HEK293 (cell line): ENCODE measurements at regions not wholly inside any gene's neighbourhood (a gene's known extent, or its start where the extent isn't known, plus 50 kb on each side); places are given as distances from the start of the nearest gene placed in this dataset.

Experiments
- CTCF ChIA-PET: fragments of 350-600 bp; formaldehyde crosslinking; extraction: SDS; loops from one replicate; lab custom pipeline; 2021; ENCODE audit warnings: antibody characterized with exemption; lab: Yijun Ruan, JAX
- POLR2A ChIA-PET: fragments of 300-600 bp; formaldehyde crosslinking; extraction: SDS; loops from one replicate; lab custom pipeline; 2020; ENCODE audit warnings: antibody characterized with exemption, inconsistent platforms; lab: Yijun Ruan, JAX
- H3K27ac ChIP-seq: fragments of 200-500 bp; sonication (Bioruptor generic); 2 replicates; pipeline ENCODE4 v1.5.1; 2014; ENCODE audit warnings: low read depth, low read length, control low read depth, inconsistent platforms; ENCODE audit errors: extremely low read depth
- H3K36me3 ChIP-seq, 2 experiments: fragments of 200-500 bp in 1 of 2; sonication (Bioruptor generic) in 1 of 2; 1 replicate in 1 of 2; 2 replicates in 1 of 2; pipeline ENCODE4 v1.5.1; 2014 to 2017; ENCODE audit warnings: inconsistent platforms in 2 of 2, low read length in 2 of 2; ENCODE audit not compliant: control insufficient read depth in 2 of 2, insufficient read depth in 1 of 2
- H3K4me1 ChIP-seq: fragments of 200-500 bp; sonication (Bioruptor generic); 2 replicates; pipeline ENCODE4 v1.5.1; 2014; ENCODE audit warnings: mild to moderate bottlenecking, low read length, inconsistent platforms; ENCODE audit not compliant: control insufficient read depth, insufficient read depth
- H3K4me3 ChIP-seq: 2 replicates; pipeline ENCODE4 v1.5.1; 2011; ENCODE audit warnings: low read depth, mild to moderate bottlenecking, control low read depth, low read length, moderate library complexity
- H3K9me3 ChIP-seq: fragments of 200-500 bp; sonication (Bioruptor generic); 2 replicates; pipeline ENCODE4 v1.5.1; 2014; ENCODE audit warnings: low read depth, low read length, inconsistent platforms; ENCODE audit not compliant: control insufficient read depth, insufficient read depth
- GLI4 ChIP-seq: fragments of 450-650 bp; formaldehyde crosslinking; IDR thresholded peaks from 2 replicates; pipeline ENCODE4 v1.5.1; 2016; ENCODE audit warnings: missing biosample characterization, missing genetic modification characterization
- KLF7 ChIP-seq: fragments of 450-650 bp; formaldehyde crosslinking; IDR thresholded peaks from 2 replicates; pipeline ENCODE4 v1.5.1; 2016; ENCODE audit warnings: missing biosample characterization, missing genetic modification characterization, borderline replicate concordance
- KLF9 ChIP-seq: fragments of 450-650 bp; formaldehyde crosslinking; IDR thresholded peaks from 2 replicates; pipeline ENCODE4 v1.5.1; 2016; ENCODE audit warnings: missing biosample characterization, missing genetic modification characterization, low read depth
- WT1 ChIP-seq: fragments of 450-650 bp; formaldehyde crosslinking; IDR thresholded peaks from 2 replicates; pipeline ENCODE4 v1.5.1; 2016; ENCODE audit warnings: missing biosample characterization, missing genetic modification characterization
- ZBTB10 ChIP-seq: fragments of 450-650 bp; formaldehyde crosslinking; IDR thresholded peaks from 2 replicates; pipeline ENCODE4 v1.5.1; 2016; ENCODE audit warnings: missing biosample characterization, missing genetic modification characterization
- ZNF132 ChIP-seq: fragments of 450-650 bp; formaldehyde crosslinking; IDR thresholded peaks from 2 replicates; pipeline ENCODE4 v1.5.1; 2017; ENCODE audit warnings: missing biosample characterization, missing genetic modification characterization, borderline replicate concordance
- ZNF140 ChIP-seq: fragments of 450-650 bp; formaldehyde crosslinking; IDR thresholded peaks from 2 replicates; pipeline ENCODE4 v1.5.1; 2016; ENCODE audit warnings: missing biosample characterization, missing genetic modification characterization
- ZNF16 ChIP-seq: fragments of 450-650 bp; formaldehyde crosslinking; IDR thresholded peaks from 2 replicates; pipeline ENCODE4 v1.5.1; 2016; ENCODE audit warnings: low read depth, missing biosample characterization, missing genetic modification characterization
- ZNF221 ChIP-seq: fragments of 450-650 bp; formaldehyde crosslinking; IDR thresholded peaks from 2 replicates; pipeline ENCODE4 v1.5.1; 2017; ENCODE audit warnings: missing biosample characterization, missing genetic modification characterization, borderline replicate concordance
- ZNF292 ChIP-seq: fragments of 450-650 bp; formaldehyde crosslinking; IDR thresholded peaks from 2 replicates; pipeline ENCODE4 v1.5.1; 2016; ENCODE audit warnings: low read depth, missing biosample characterization, missing genetic modification characterization, borderline replicate concordance
- ZNF311 ChIP-seq: fragments of 450-650 bp; formaldehyde crosslinking; IDR thresholded peaks from 2 replicates; pipeline ENCODE4 v1.5.1; 2017; ENCODE audit warnings: missing biosample characterization, missing genetic modification characterization, borderline replicate concordance
- ZNF366 ChIP-seq: fragments of 450-650 bp; formaldehyde crosslinking; conservative IDR thresholded peaks from 2 replicates; pipeline ENCODE4 v1.5.1; 2016; ENCODE audit warnings: missing biosample characterization, missing genetic modification characterization
- ZNF530 ChIP-seq: fragments of 450-650 bp; formaldehyde crosslinking; IDR thresholded peaks from 2 replicates; pipeline ENCODE4 v1.5.1; 2016; ENCODE audit warnings: low read depth, missing biosample characterization, missing genetic modification characterization
- ZNF548 ChIP-seq: fragments of 450-650 bp; formaldehyde crosslinking; IDR thresholded peaks from 2 replicates; pipeline ENCODE4 v1.5.1; 2016; ENCODE audit warnings: missing biosample characterization, missing genetic modification characterization
- ZNF596 ChIP-seq: fragments of 450-650 bp; IDR thresholded peaks from 2 replicates; pipeline ENCODE4 v1.5.0; 2018; ENCODE audit warnings: missing biosample characterization, mild to moderate bottlenecking, missing genetic modification characterization, moderate library complexity
- ZNF768 ChIP-seq: fragments of 450-650 bp; formaldehyde crosslinking; IDR thresholded peaks from 2 replicates; pipeline ENCODE4 v1.5.1; 2018; ENCODE audit warnings: missing biosample characterization, mild to moderate bottlenecking, missing genetic modification characterization
- TF ChIP-seq, protein P1 (sequence below): fragments of 450-650 bp; formaldehyde crosslinking; IDR thresholded peaks from 2 replicates; pipeline ENCODE4 v1.5.1; 2017; ENCODE audit warnings: missing biosample characterization, missing genetic modification characterization
- TF ChIP-seq, protein P2 (sequence below): fragments of 450-650 bp; formaldehyde crosslinking; IDR thresholded peaks from 2 replicates; pipeline ENCODE4 v1.5.1; 2016; ENCODE audit warnings: missing biosample characterization, missing genetic modification characterization
- TF ChIP-seq, protein P3 (sequence below): fragments of 450-650 bp; formaldehyde crosslinking; IDR thresholded peaks from 2 replicates; pipeline ENCODE4 v1.5.1; 2017; ENCODE audit warnings: missing biosample characterization, missing genetic modification characterization
- TF ChIP-seq, protein P4 (sequence below): fragments of 450-650 bp; formaldehyde crosslinking; IDR thresholded peaks from 2 replicates; pipeline ENCODE4 v1.5.1; 2016; ENCODE audit warnings: missing biosample characterization, missing genetic modification characterization

DNA sequence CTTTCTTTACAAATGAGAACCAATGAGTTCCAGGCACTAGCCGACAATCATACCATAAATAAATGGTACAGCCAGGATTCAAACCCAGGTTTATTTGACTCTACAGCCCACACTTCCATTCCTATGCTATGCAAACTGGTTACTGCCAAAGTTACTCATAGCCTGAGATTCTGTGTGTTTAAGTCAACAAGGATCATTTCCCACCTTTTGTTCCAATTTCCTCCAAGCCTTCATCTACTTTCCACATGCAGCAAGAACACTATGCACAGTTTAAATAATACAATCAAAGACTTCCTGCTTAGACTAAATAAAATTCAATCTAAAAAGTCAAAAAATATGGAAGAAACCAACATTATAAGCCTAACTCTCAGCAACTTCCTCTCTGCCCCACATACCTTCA is 59.2 kb upstream of the KLF12 start:
- no peak overlapping the region for H3K27ac ChIP-seq
- no peaks in the 10 kb centered on the region for H3K4me1 ChIP-seq
- H3K36me3 ChIP-seq: no peaks in the 10 kb centered on the region
- TF ChIP-seq, protein P1, sequence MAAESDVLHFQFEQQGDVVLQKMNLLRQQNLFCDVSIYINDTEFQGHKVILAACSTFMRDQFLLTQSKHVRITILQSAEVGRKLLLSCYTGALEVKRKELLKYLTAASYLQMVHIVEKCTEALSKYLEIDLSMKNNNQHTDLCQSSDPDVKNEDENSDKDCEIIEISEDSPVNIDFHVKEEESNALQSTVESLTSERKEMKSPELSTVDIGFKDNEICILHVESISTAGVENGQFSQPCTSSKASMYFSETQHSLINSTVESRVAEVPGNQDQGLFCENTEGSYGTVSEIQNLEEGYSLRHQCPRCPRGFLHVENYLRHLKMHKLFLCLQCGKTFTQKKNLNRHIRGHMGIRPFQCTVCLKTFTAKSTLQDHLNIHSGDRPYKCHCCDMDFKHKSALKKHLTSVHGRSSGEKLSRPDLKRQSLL: no peak
- TF ChIP-seq ZNF292 (tag by site-specific recombination) (no peak), ZNF366 (tag by site-specific recombination) (no peak), GLI4 (tag by site-specific recombination) (no peak), ZNF132 (tag by site-specific recombination) (no peak), KLF9 (no peak), ZNF548 (no peak), WT1 (tag by site-specific recombination) (no peak)
- TF ChIP-seq, protein P2, sequence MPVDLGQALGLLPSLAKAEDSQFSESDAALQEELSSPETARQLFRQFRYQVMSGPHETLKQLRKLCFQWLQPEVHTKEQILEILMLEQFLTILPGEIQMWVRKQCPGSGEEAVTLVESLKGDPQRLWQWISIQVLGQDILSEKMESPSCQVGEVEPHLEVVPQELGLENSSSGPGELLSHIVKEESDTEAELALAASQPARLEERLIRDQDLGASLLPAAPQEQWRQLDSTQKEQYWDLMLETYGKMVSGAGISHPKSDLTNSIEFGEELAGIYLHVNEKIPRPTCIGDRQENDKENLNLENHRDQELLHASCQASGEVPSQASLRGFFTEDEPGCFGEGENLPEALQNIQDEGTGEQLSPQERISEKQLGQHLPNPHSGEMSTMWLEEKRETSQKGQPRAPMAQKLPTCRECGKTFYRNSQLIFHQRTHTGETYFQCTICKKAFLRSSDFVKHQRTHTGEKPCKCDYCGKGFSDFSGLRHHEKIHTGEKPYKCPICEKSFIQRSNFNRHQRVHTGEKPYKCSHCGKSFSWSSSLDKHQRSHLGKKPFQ: no peak
- TF ChIP-seq, protein P3, sequence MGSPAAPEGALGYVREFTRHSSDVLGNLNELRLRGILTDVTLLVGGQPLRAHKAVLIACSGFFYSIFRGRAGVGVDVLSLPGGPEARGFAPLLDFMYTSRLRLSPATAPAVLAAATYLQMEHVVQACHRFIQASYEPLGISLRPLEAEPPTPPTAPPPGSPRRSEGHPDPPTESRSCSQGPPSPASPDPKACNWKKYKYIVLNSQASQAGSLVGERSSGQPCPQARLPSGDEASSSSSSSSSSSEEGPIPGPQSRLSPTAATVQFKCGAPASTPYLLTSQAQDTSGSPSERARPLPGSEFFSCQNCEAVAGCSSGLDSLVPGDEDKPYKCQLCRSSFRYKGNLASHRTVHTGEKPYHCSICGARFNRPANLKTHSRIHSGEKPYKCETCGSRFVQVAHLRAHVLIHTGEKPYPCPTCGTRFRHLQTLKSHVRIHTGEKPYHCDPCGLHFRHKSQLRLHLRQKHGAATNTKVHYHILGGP: no peak
- TF ChIP-seq, protein P4, sequence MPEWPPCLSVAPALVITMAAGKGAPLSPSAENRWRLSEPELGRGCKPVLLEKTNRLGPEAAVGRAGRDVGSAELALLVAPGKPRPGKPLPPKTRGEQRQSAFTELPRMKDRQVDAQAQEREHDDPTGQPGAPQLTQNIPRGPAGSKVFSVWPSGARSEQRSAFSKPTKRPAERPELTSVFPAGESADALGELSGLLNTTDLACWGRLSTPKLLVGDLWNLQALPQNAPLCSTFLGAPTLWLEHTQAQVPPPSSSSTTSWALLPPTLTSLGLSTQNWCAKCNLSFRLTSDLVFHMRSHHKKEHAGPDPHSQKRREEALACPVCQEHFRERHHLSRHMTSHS: no peak
- ChIA-PET POLR2A (no interaction called here), CTCF (no interaction called here)
- no peaks in the 10 kb centered on the region for H3K9me3 ChIP-seq
- H3K4me3 ChIP-seq: no peak overlapping the region

DNA sequence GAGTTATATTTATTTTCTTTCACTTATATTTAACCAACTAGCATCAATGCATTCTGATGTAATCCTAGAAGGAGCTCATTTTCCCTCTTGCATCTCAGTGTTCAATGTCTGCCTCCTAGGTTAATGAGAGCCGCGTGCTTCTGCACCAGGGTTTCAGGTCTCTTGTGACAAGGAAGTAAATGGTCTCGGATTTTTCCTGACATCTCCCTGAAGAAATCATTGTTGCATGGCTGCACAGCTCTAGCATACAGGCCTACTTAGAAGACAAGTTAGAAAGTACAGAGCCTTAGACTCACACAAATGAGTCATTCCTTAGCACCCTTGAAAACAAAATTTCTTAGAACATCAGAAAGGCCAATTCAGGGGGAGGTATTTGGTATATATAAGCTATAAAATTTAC is 57.2 kb upstream of the KLF12 start:
- Histone ChIP-seq H3K9me3 (no peaks in the 10 kb centered on the region), H3K4me3 (no peak overlapping the region), H3K4me1 (no peaks in the 10 kb centered on the region), H3K36me3 (no peaks in the 10 kb centered on the region), H3K27ac (no peak overlapping the region)
- no peak for TF ChIP-seq ZNF311 (tag by site-specific recombination)
- no peak for TF ChIP-seq ZNF221 (tag by site-specific recombination)
- TF ChIP-seq KLF7: no peak
- no peak for TF ChIP-seq ZNF140
- no peak for TF ChIP-seq ZNF16
- TF ChIP-seq ZNF596 (tag by site-specific recombination): no peak
- no peak for TF ChIP-seq ZNF530 (tag by site-specific recombination)
- no peak for TF ChIP-seq ZNF548
- no peak for TF ChIP-seq ZBTB10 (tag by site-specific recombination)
- TF ChIP-seq ZNF768: no peak
- ChIA-PET CTCF (no interaction called here), POLR2A (no interaction called here)
